Right renal cortex interstitium (tissue), 3 donors: ENCODE measurements at regions not wholly inside any gene's neighbourhood (a gene's known extent, or its start where the extent isn't known, plus 50 kb on each side); places are given as distances from the start of the nearest gene placed in this dataset.

ENCODE experiments used
- DNase-seq, 3 donors: peaks; one replicate each; pipeline ENCODE4 v3.0.0-alpha.2; 2013; ENCODE audit warnings: low read depth in 3 of 3, low spot score in 2 of 3

DNA sequence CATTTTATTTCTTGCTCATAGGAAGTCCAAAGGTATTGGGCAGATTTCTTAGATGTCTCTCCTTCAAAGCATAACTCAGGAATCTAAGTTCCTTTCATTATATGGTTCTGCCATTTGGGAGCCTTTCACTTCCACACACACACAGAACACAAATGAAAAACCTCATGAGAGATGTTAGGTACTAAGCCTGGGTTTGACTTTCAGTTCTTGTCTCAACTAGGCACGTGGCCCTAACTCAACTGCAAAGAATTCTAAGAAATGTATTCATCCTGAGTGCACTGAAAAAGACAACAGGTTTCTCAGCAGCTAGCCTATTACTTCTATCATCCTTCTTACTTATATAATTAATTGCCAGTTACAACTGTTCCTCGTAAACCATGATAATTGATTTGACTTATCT is 190.0 kb upstream of the SAMSN1 start:
- no peak for DNase-seq

DNA sequence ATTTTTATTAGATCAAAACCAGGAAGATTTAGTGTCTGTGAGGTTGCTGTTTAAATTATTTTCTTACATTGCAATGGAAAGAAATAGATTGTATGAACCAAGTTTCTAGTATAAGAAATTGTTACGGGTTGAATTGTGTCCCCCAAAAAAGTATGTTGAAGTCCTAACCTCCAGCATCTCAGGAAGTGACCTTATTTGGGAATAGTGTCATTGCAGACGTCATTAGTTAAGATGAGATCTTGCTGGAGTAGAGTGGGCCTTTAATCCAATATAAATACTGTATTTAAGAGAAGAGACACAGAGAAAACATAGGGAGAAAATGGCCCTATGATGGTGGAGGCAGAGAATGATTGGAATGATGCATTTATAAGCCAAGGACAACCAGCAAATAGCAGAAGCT is 188.7 kb upstream of the SAMSN1 start:
- DNase-seq, result no peak

DNA sequence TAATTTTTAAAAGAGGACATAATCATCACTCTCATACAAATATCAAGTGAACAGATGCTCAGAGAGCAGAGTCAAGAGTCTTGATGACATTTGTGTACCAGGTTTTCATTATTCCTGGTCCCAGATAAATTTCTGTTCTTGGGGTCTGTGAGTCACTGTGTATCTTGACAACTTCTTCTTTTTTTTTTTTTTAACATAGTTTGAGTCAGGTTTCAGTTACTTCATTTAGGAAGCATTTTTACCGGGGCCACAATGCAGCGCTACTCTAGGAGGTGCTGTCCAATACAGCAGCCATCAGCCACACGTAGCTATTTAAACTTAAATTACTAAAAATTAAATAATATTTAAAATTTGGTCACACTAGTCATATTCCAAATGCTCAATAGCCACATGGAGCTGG is 188.1 kb upstream of the SAMSN1 start:
- DNase-seq, result no peak

DNA sequence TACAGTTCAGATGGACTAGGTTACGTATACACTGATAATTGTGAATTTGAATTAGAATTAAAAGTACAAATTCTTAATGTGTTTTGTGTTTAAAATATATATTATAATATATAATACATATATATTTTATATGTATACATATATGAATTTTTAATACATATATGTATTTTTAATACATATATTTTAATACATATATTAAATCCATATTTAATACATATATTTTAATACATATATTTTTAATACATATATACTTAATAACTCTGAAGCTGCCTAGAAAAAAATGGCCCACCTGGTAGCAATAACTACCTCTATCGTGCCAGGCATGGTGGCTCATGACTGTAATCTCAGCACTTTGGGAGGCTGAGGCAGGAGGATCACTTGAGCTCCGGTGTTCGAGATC is 179.1 kb upstream of the SAMSN1 start:
- no peak for DNase-seq

DNA sequence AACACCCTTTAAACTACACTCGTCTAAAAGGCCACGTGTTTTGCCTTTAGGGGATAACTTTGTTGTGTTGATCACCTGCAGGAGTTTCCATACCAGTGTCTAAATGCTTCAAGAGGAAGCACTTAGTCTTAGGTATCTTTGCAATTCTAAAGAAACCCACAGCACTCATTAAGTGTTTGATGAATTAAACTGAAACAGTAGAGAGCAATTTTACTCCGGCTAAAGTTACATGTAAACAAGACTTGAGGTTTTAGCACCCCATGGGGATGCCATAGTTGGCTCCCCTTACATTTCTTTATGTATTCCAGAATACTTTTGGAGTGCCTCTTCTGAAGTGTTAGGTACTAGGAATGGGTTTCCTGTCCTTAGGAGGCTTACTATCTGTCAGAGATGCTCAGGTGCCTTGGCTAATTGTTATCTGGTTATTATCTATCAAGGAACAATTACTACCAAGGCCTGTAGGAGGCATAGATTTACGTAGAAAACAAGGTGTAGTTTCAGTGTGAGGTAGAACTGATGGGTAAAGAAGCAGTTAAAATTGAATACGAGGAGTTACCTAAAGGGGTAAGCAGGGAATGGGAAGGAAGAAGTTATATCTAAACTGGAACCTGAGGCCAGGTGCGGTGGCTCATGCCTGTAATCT is 176.8 kb upstream of the SAMSN1 start:
- DNase-seq, result no peak

DNA sequence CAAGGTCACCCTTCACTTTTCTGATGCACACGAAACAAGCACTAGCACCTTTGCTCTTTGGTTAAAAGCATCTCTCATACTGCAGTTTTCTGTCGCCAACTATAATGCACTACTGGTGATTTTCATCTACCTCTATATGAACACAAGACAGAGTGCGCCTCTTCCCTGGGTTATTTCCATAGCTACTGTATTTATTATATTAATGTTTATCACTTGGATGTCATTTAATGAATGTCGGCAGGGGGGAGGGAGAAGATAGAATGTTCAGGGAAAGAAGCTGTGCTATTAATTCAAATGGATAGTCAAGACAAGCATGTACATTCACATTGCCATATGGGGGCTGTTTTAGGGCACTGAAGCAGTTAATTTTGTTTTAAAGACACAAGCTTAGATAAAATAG is 174.1 kb upstream of the SAMSN1 start:
- DNase-seq, result no peak

DNA sequence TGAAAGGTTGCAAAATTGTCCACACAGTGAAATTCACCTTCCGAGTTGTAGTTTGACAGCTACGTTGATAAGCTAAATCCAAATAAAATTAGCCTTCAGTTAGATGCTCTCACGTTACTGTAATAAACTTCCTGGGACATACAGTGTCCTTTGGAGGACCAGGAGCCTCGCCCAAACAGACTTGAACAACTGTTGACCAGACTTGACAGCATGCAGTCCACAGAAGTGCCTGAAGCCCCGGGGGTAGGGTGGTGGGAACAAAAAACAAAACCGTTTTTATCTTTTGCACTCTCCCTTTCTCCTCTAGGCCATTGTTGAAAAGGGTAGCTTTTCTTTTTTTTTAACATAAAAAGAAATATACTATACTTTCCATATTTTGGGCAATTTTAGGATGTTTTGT is 172.8 kb upstream of the SAMSN1 start:
- DNase-seq, result no peak

DNA sequence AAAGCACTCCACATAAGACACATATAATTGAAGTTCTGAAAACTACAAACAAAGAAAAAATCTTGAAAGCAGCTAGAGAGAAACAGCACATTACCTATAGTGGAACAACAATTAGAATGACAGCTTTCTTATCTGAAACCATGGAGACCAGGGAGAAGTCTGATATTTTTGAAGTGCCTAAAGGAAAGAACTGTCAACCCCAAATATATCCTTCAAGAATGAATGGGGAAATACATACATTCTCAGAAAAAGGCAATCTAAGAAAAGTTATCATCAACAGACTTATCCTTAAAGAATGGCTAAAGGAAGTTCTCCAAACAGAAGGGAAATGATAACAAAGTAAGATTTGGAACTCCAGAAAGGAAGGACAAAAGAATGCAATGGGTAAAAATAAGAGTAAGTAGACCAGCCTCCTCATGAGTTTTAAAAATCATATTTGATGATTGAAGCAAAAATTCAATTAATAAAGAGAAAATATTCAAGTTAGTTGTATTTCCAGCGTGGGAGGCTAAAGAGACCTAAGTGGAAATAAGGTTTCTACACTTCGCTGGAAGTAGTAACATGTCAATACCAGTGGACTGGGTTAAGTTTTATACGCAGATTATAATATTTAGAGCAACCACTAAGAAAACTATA is 170.8 kb upstream of the SAMSN1 start:
- no peak for DNase-seq

DNA sequence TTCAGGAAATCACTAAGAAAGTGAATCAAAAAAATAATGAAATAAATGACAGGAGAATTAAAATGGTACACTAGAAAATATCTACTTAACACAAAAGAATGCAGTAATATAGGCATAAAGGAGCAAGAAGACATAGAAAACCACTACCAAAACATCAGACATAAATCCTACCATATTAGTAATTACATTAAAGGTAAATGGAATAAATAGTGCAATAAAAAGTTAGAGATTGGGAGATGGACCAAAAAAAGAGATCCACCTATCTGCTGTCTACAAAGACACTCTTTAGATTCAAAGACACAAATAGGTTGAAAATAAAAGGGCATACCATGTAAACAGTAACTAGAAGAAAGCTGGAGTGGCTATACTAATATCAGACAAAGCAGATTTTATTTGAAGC is 167.0 kb upstream of the SAMSN1 start:
- DNase-seq, result no peak

DNA sequence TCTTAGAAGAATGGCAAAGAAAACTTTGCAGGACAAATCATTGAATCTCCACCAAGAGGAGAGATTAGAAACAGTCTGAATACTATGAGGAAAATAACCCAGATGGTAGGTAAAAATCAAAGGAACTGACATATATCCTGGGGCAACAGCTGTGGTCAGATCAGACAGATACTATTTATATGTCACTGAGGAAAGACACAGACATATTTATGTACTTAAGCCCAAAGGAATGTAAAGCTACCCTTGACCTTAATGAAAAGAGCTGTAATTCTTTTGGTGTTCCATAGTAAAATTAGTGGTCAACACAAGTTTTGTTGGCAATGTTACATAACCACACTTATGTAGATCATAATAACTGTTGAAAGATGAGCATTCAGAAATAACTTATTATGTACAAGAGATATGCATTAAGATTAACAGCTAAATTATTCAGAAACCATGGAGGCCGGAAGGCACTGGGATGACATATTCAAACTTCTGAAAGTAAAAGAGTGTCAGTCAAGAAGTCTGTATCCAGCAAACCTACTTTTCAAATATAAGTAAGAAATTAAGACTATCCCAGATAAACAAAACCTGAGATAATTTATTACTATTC is 166.1 kb upstream of the SAMSN1 start:
- no peak for DNase-seq

DNA sequence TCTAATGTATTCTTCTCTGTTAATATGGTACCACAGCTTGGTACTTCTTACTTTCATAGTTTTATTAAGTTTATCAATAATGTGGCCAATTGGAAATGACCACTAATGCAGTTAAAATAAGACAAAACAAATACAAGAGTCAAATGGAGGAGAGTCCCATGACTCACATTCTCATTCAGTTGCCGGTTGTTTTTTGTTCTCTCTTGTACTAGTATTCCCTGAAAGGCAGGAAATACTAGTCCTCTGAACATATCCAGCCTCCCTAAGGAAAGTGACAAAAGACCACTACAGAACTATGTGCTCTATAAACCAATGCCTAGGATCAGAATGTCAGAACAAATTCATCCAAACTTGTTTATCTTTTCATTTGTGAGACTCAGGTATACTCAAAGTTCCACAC is 165.2 kb upstream of the SAMSN1 start:
- DNase-seq, result no peak

DNA sequence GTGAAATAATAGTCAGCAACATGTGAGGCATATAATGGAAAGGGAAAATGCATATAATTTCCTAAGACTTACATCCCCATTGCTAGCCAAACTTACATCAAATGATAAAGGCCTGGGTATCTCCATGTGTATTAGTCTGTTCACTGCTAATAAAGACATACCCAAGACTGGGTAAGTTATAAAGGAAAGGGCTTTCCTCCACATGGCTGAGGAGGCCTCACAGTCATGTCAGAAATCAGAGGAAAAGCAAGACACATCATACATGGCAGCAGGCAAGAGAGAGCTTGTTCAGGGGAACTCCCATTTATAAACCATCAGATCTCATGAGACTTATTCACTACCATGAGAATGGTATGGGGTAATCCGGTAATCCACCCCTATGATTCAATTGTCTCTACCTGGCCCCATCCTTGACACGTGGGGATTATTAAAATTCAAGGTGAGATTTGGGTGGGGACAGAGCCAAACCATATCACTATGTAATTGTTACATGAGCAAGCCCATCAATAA is 161.5 kb upstream of the SAMSN1 start:
- DNase-seq, result no peak

DNA sequence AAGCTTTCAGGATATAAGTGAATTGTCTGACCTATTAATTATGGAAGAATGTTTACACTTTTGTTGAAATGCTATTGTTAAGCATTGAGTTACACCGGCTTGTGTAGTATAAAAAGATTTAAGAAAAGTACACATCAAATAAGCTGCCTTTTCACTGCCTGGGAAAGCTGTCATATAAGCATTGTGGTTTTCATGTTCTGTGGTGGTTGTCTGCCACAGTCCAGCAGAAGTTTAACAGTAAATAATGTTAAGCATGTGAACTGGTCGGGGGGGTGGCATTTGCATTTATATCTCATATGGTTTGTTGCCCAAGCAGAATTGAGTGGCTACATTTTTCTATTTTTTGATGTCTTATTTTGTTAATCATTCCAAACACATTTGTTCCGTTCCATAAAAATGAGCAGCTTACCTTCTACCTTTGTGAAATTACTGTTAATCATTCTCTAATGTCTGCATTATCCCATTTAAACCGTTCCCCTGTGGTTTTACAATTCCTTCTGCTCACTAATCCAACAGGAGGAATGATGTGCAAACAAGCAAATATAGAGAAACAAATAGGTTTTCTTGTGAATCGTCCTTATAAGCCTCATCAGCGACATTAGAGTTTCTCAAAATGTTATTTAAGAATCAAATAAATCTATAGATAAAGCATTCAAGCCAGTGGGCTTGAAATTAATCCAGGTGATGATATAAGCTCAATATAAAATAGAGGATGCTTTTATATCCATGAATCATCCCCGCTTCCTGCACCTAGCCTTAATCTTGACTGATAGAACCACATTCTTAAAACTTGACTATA is 160.8 kb upstream of the SAMSN1 start:
- no peak for DNase-seq

DNA sequence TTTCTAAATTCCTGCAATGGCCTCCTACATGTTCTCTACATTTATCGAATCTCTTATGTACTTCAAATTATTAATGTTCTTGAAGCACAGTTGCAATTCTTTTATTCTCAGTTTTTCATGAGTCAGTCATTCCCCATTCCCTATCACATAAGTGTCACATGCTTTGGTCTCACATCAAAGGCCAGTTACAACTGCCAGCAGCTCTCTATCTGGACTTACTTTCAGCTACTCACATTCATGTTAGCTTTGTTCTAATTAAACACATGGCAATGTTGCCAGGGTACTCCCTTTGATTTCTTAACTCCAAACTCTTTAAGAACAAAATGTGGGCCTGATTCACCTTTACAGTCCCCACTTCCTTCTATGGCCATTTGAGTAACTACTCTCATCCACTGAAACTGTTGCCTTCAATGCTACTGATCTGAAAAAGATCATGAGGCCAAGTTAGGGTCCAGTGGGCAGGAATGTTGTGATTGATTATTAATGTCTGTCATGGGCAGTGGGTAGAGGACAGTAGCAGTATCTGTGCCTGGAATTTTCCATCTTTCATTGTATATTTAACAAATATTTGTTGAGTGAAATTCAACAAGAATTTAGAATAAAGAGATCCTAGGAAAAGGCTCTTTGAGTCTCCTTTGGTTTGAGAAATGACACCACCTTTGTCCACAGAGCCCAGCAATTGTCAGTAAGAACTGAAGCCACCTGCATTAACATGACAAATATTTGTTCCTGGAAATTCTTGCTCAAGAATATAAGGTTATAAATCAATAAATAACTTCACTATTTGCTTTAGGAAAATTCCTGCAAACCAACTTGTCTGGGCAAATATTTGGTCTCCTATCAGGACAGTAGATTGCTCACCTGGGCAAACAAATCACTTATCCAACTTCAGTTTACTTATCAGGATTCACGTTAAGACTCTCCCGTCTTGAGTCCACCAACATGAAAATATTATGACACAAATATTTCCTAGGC is 153.6 kb upstream of the SAMSN1 start:
- no peak for DNase-seq

DNA sequence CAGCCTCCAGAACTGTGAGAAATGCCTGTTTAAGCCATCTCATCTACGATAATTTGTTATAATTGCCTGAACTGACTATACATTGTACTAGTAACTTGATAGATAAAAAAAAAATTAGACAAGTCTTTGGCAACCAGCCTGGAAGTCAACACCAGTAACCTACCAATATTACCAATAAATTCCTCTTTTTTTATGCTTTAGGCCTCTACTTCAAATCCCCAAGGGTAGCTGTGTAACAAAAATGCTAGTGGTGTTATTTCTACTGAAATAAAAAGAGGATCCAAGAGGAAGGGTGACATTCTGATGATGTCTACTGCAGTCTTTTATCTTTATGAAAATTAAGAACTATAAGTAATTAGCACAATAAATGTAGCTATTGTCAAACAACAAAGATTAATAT is 151.7 kb upstream of the SAMSN1 start:
- no peak for DNase-seq

DNA sequence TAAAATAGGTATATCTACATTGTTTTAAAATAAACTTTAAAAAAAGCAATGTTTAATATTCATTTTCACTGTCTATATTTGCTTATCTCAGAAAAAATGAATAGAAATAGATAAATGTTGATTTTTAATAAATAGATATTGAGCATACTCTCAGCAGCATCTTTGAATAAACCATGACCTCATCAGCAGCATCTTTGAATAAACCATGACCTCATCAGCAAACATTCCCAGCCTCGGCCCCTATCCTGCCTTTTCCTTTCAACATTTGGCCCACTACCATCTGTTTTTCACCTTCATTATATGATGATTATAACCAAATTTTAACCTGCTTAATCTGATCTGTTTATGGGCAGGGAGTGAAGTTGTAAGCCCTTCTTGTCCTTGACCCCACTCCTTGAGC is 148.7 kb upstream of the SAMSN1 start:
- DNase-seq, result no peak

DNA sequence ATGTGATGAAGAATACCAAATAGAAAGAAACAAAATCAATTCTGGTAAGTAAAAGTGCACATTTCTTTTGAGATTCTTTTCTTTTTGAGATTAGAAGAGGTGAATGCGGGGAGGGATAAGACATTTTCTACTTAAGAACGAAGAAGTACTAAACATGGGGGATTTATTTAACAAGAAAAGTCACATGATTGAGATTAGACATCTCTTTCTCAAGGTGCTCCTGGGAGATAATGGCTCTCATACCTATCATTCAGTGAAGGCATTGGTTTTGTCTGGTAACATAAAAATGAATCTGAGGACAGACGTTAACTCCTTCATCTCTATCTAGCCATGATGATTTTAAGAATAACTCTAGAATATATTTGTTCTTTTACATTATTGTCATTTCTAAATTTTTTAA is 147.9 kb upstream of the SAMSN1 start:
- no peak for DNase-seq

DNA sequence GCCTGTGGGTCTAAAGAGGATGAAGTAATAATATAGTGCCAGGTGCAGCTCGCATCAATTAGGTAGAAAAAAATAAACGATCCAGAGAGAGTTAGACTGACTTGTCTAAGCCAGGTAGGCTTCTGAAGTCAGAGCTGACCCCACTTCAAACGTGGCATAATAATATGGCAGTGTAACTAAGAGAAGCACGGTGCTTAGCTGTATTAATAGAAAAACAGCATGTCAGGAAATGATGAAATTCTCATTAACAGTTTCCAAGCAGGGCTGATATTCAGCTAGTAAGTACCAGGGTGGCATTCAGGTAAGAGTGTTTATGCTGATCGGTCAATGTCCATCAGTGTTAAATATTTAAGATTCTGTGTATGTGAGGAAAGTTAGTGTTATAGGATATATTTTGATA is 145.8 kb upstream of the SAMSN1 start:
- no peak for DNase-seq

DNA sequence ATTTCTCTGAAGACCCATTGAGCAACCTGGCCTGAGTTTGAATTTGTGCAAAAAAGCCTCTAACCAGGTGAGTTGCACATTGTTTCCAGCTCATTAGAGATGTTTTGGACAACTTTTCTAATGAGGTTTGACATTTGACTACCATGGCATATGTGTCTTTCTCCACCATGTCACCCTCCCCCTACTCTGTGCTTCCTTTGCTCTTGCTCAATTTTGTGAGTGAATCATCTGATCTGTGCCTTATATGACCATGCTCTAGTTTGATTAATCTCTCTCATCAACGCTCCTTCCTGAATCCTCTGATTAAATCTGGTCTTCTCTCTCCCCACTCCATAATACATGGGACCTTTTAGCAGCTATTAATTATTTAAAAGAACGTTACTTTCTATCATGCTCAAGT is 144.8 kb upstream of the SAMSN1 start:
- DNase-seq, result no peak

DNA sequence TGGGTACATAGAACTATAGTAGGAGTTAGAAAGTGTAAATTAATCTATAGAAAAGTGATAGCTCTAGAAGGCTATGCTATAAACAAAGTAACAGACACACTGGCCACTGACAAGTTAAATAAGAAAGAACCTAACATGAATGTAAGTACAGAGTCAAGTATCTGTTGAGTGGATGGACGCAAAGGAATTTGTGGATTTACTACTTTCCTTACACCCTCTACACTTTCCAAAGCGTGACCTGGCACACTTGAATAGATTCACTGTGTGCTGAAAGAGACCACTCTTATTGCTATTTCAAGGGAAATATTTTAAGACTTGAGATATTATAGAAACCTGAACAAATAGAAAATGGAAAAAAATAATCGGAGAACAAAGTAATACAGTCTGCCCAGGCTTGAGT is 142.8 kb upstream of the SAMSN1 start:
- no peak for DNase-seq
